Ishikawa (cell line): ENCODE measurements at regions not wholly inside any gene's neighbourhood (a gene's known extent, or its start where the extent isn't known, plus 50 kb on each side); places are given as distances from the start of the nearest gene placed in this dataset.

Source experiments
- CEBPB ChIP-seq: IDR thresholded peaks from 2 replicates; pipeline ENCODE4 v1.6.1; 2012
- CREB1 ChIP-seq: IDR thresholded peaks from 2 replicates; pipeline ENCODE4 v1.6.1; 2012; ENCODE audit warnings: low read depth
- EGR1 ChIP-seq: IDR thresholded peaks from 2 replicates; pipeline ENCODE4 v1.6.1; 2012
- EP300 ChIP-seq: IDR thresholded peaks from 2 replicates; pipeline ENCODE4 v1.6.1; 2012; ENCODE audit warnings: borderline replicate concordance
- RAD21 ChIP-seq: IDR thresholded peaks from 2 replicates; pipeline ENCODE4 v1.6.1; 2012; ENCODE audit warnings: low read depth
- TAF1 ChIP-seq: IDR thresholded peaks from 2 replicates; pipeline ENCODE4 v1.6.1; 2012; ENCODE audit warnings: low read depth, mild to moderate bottlenecking
- TF ChIP-seq, protein P1 (sequence below): IDR thresholded peaks from 2 replicates; pipeline ENCODE4 v1.6.1; 2012

DNA sequence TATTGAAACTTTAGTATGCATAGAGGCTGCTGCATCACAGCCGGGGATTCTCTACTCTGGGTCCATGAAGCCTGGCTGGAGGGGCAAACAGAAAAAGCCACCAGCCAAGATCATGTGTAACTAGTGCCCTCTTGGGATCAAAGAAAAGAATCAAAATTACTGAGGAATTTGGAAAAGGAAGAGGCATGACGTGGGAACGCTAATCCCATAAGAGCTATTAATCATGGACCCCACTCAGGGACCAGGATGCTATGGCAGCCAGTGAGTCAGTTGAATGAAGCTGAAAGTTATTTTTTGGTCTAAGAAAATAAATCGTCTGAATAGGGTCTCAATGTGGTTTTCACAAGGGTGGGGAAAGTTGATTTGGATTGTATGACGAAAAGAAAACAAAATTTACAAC is 1165.1 kb downstream of the ROBO2 start:
- TF ChIP-seq CEBPB = no peak
- TF ChIP-seq EGR1 = no peak
- peak; percentile 37 for TF ChIP-seq RAD21
- TF ChIP-seq CREB1 = no peak
- no peak for TF ChIP-seq EP300
- TF ChIP-seq, protein P1, sequence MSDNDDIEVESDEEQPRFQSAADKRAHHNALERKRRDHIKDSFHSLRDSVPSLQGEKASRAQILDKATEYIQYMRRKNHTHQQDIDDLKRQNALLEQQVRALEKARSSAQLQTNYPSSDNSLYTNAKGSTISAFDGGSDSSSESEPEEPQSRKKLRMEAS = no peak
- no peak for TF ChIP-seq TAF1
